AG10803 (cell line): ENCODE measurements at regions not wholly inside any gene's neighbourhood (a gene's known extent, or its start where the extent isn't known, plus 50 kb on each side); places are given as distances from the start of the nearest gene placed in this dataset.

Experiments
- DNase-seq: peaks from one replicate; pipeline ENCODE4 v3.0.0; 2010; ENCODE audit warnings: low read depth
- H3K4me3 ChIP-seq: 2 replicates; pipeline ENCODE4 v1.5.1; 2011; ENCODE audit warnings: mild to moderate bottlenecking, low read length, control low read depth
- CTCF ChIP-seq: conservative IDR thresholded peaks from 2 replicates; pipeline ENCODE4 v1.5.1; 2011; ENCODE audit warnings: mild to moderate bottlenecking, low read length, control low read depth, inconsistent platforms

DNA sequence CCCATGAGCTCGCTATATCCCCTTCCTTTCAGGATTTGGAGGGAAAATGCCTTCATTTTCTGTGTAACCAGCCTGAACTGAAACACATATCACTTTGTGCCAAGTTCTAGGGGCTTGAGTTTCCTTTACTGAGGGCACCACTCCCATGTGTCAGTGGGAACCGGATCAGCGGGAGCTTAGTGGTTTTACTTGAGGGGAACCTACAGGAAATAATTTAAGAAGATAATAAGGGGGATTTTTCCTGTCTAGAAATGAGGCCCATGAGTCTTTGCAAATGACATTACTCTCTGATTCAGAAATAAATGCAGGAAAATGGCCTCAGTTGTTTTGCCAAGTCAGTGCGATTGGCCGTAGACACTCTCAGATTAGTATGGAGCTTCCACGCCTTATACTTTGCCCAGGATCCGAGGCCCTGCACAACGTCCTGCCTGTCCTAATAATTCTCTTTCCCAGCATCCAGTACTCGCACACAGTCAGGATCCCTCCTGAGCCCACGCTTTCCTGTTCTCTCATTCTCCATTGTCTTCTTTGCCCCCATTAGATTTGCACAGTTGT is 86.4 kb upstream of the LYZL1 start:
- TF ChIP-seq CTCF, result no peak
- DNase-seq, result no peak
- H3K4me3 ChIP-seq, result no peak overlapping the region

DNA sequence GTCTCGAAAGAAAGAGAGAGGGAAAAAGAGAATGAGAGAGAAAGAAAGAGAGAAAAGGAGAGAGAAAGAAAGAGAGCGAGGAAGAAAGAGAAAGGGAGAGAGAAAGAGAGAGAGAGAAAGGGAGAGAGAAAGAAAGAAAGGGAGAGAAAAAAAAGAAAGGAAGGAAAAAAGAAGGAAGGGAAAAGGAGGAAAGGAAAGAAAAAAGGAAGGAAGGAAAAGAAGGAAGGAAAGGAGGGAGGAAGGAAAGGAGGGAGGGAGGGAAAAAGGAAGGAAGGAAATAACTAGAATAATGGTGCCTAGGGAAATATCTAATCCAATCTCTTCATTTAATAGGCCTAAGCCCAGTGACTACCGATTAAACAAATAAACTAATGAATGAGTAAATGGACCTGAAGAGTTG is 85.4 kb upstream of the LYZL1 start:
- no peak overlapping the region for H3K4me3 ChIP-seq
- no peak for DNase-seq
- no peak for TF ChIP-seq CTCF

- TF ChIP-seq CTCF, result no peak
Observed at GRCh38 chr10:29204070-29204800, 84.6 kb upstream of the LYZL1 start.

GRCh38 chr10:29205787-29206186 is 83.1 kb upstream of the LYZL1 start:
- no peak for DNase-seq
- no peak overlapping the region for H3K4me3 ChIP-seq
- TF ChIP-seq CTCF, result no peak

More at GRCh38 chr10:29204070-29204800, 84.6 kb upstream of the LYZL1 start:
- no peak for DNase-seq
- H3K4me3 ChIP-seq, result no peak overlapping the region

- no peak for TF ChIP-seq CTCF
- no peak overlapping the region for H3K4me3 ChIP-seq
- DNase-seq, result no peak
Observed at GRCh38 chr10:29208845-29209244, 80.0 kb upstream of the LYZL1 start.

- no peak for TF ChIP-seq CTCF
- no peak overlapping the region for H3K4me3 ChIP-seq
- DNase-seq, result no peak
Observed at GRCh38 chr10:29209830-29210229, 79.0 kb upstream of the LYZL1 start.

DNA sequence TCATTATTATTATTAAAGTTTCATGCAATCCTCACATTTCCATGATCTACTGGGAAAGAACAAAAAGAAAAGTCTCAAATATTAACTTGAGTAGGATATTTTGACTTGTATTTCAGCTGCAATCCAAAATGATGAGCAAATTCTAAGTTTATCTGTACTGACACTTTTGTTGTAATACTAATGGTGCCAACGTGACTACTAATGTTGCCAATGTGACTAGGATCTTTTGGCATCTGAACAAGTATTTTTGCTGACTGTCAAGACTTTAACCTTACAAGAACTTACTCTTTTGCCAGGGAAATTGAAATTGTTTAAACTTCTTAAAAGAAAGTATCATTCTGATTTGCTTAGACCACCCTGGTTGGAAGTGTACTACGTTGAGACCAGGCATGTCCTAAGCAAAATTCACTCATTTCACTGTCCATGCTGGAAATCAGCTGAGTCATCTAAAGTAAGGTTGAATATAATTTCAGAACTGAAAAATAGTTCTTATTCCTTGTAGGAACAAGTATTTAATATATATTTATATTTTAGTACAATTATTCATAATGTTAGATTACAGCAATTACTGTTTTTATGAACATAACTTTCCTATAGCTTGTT is 78.5 kb upstream of the LYZL1 start:
- no peak for DNase-seq
- TF ChIP-seq CTCF, result no peak
- no peak overlapping the region for H3K4me3 ChIP-seq
